NAMALWA (cell line): ENCODE measurements at regions not wholly inside any gene's neighbourhood (a gene's known extent, or its start where the extent isn't known, plus 50 kb on each side); places are given as distances from the start of the nearest gene placed in this dataset.
"Not testable (repeated sequence)": the region's sequence is repeated elsewhere in the genome, so short reads cannot be mapped to it uniquely, and the experiment has no call there.

Experiments
- DNase-seq: peaks from one replicate; pipeline ENCODE4 v3.0.0-alpha.2; 2015; ENCODE audit warnings: low spot score

DNA sequence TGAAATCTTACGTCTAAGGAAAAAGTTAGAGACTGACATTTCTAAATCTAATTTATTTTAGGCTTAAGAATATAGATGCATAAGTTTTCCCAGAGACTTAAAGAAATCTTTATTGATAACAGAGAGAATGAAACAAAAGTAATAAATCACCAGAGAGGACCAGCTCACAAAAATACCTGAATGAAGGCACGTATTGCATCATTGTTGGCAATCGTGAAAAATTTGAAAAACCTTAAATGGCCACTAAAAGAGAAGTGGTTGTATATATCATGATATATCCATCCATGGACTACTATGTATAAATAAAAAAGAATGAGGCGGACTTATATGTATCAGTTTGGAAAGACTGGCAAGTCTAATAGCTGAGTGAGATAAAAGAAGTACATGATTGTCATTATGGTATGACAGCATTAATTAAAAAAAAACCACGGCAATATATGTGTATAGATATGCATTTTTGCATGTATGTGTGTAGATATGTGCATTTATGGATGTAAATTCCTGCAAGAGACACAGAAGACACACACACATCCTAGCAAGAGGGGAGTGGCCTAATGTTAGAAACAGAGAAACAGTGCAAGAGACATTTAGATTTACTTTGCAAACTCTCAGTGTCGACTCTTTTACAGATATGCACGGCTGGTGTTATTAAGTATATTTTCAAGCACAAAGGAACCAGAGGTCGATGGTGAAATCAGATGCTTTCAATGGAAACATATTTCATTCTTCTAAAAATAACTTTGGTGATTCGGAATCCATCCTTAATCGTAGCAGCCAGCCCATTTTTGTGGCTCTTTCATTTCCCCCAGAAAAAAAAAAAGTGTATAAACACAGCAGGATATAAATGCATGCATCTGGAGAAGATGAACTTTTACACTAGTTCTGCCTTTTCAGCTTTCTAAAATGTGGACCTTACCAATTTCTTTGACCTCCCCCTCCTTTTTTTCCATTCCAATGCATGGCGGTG, 156.1 kb upstream of the SALL4 start:
- DNase-seq, result no peak

DNA sequence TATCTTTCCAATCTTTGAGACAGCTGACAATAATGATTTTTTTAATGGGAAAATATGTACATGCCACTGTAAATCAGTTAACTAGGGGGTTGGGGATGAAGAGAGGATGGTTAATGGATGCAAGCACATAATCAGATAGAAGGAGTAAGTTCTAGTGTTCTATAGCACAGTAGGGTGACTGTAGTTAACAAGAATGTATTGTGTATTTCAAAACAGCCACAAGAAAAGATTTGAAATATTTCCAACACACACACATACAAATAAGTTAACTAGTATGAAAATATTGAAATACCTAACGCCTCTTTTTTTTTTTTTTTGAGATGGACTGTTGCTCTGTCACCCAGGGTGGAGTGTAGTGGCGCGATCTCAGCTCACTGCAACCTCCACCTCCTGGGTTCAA, 153.4 kb upstream of the SALL4 start:
- no peak for DNase-seq

DNA sequence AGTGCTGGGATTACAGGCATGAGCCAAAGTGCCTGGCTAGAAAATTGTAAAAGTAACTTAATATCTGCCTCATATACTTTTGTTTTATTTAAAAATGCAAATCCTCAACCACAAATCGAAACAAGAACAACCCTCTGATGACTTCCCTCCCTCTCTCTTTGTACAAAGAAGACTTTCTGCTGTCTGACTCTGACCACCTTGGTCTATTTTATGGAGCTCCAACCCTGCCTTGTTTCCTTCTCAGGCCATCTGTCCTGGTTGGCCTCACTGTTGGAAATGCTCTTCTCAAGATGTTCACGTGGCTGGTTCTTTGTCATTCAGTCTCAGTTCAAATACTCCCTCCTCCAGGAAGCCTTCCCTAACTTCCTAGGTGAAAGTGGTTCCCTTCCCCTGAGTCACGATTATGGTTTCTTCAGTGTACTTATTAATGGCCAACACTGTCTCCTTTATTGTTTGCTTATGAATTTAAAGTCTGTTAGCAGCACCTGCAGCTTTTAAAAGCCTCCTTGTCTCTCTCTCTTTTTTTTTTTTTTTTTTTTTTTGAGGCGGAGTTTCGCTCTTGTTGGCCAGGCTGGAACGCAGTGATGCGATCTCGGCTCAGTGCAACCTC, 151.5 kb upstream of the SALL4 start:
- peak; percentile 15 for DNase-seq

DNA sequence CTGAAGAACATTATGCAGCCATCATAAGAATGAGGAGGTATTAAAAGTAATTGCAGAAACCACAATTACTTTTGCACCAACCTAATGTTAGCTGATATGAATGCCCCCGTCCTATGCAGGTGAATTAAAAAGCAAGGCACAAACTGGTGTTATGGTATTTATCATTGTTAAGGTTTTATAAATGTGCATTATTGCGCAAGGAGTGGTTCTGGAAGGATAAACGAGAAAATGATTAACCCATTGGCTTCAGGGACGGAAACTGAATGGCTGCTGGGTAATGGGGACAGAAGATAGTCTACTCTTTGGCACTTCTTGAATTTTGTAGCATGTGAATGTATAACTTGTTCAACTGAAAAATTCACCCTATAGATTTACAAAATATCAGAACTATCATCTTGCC, 148.6 kb upstream of the SALL4 start:
- DNase-seq, result no peak

DNA sequence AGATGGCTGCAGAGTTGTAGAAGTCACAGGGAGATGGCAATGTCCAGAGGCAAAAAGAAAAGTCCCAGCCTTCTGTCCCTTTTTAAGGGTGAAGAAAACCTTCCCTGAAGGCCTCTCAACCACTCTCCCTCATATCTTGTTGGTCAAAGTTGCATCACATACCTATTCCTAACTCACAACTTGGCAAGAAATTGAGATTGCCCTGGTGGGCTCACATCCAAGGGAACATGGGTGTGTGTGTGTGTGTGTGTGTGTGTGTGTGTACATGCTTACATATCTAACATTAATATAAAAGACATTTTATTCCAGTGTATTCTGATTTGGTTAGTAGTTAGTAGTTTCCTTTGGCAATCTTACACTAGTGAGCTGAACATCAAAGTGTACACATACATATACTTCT, 144.3 kb upstream of the SALL4 start:
- no peak for DNase-seq

DNA sequence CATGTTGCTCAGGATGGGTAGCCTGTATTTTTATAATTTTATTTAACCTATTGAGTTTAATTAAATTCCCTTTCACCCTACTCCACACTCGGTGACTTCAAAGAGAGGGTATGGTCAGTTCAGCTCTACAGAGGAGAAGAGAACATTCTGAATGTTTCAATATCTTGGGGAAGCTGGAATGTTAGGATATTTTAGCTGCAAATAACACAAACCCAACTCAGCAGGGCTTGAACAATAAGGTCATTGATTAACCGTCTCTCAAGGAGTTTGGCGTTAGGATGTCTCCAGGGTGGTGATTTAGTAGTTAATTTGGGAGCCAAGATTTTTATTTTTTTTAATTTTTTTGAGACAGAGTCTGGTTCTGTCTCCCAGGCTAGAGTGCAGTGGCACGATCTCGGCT, 143.6 kb upstream of the SALL4 start:
- no peak for DNase-seq

DNA sequence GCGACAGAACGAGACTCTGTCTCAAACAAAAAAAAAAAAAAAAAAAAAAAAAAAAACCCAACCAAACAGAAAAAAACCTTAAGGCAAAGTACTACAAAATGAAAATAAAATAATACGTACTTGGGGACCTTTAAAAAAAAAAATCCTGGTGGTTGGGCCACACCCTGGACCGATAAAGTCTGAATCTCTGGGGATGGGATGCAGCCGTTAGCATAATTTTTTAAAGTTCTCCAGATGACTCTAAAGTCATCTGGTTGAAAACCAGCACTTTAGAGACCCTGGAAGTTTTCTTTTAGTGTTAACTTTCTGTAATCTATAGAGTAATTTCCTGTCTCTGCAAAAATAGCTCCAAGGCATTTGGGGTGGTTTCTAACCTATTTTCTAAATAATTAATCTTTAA, 142.9 kb upstream of the SALL4 start:
- DNase-seq, result no peak

DNA sequence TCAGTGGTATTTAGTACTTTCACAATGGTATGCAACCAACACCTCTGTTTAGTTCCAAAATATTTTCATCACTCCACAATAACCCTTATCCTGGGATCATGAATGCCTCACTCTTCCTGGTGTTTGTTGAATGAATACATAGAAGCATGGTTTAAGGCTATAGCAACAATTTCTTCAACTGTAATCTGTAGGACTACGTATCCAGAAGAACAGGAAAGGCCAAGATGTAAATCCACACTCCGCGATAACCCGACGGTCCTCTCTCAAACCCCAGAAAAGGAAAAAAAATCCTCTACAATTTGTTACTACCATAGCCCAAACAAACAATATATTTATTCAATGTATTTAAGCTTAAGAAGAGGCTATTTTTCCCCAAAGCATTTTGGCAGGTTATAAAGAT, 141.4 kb upstream of the SALL4 start:
- no peak for DNase-seq

DNA sequence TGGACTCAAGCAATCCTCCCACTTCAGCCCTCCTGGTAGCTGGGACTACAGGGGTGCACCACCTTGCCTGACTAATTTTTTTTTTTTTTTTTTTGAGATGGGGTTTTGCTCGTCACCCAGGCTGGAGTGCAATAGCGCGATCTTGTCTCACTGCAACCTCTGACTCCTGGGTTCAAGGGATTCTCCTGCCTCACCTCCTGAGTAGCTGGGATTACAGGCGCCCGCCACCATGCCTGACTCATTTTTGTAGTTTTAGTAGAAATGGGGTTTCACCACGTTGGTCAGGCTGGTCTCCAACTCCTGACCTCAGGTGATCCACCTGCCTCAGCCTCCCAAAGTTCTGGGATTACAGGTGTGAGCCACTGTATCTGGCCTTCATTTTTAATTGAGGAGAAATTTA, 141.0 kb upstream of the SALL4 start:
- not testable (repeated sequence) for DNase-seq

DNA sequence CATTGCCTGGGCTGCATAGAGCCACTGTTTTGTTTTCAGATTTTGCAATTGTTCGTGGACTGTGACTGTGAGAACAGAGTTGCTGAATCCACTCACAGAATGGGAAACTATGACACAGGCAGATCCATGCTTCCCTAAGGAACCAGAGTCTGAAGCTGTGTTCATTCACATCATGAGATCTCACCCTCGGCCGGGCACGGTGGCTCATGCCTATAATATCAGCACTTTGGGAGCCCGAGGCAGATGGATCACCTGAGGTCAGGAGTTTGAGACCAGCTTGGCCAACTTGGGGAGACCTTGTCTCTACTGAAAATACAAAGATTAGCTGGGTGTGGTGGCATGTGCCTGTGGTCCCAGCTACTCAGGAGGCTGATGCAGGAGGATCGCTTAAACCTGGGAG, 139.2 kb upstream of the SALL4 start:
- DNase-seq, result no peak

DNA sequence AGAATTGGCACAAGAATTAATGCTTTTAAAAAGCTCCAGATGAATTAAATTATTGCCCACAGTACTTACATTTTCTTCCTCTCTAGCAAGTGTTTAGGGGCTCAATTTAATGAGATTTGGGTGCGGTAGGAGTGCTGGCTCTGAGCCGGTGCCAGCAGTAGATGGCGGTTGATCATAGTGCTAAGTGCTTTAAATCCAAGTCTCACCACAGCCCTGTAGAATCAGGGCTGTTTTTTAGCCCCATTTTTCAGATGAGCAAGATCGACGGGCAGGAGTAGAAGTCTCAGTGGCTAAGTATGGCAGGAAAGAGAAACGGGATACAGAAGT, 136.9 kb upstream of the SALL4 start:
- no peak for DNase-seq

DNA sequence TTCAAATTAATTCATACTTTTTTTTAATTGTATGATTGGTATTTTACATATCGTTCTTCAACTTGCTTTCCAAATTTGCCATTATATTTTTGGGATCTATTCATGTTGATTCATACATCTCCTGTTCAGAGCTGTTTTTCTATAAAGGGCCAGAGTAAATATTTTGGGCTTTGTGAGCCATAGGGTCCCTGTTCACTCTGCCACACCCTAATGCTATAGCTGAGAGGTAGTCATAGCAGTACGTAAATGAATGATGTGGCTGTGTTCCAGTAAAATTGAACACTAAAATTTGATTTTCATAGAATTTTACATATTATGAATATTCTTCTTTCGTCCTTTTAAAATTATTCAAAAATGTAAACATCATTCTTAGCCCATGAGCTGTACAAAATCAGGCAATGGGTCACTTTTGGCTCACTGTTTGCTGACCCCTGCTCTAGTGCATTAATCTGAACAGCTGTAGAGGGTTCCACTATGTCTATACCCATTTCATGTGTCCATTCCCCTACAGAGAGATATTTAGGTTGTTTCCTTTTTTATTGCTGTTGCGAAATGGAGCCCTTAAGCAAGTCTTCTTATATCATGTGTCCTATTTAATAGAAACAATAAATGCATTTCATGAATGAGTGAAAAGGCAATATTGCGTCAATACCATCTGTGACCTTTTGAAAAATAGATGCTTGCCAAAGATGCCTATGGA, 136.4 kb upstream of the SALL4 start:
- no peak for DNase-seq

DNA sequence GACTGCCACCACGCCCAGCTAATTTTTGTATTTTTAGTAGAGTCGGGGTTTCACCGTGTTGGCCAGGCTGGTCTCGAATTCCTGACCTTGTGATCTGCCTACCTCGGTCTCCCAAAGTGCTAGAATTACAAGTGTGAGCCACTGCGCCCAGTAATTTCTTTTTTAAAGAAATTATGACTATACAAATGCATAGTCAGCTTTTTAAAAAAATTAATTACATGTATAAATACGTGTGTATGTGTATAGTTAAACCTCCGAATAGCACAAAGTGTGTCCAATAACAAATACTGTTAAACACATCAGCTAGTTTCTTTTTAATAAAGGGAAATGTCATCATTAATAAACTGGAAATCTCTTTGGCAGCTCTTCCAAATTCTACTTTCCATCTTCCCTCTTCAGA, 135.5 kb upstream of the SALL4 start:
- no peak for DNase-seq

DNA sequence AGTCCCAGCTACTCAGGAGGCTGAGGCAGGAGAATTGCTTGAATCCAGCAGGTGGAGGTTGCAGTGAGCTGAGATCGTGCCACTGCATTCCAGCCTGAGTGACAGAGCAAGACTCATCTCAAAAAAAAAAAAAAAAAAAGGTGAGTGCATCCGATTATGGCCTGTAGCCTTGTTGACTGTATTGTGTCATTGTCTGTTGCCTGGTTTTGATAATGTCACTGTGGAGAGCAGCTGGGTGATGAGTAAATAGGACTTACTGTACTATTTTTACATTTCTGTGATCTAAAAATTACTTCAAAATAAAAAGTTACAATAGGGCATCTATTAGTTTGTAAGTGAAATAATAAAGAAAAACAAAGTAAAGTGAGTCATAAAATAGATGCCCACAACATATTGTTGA, 134.1 kb upstream of the SALL4 start:
- DNase-seq, result no peak

DNA sequence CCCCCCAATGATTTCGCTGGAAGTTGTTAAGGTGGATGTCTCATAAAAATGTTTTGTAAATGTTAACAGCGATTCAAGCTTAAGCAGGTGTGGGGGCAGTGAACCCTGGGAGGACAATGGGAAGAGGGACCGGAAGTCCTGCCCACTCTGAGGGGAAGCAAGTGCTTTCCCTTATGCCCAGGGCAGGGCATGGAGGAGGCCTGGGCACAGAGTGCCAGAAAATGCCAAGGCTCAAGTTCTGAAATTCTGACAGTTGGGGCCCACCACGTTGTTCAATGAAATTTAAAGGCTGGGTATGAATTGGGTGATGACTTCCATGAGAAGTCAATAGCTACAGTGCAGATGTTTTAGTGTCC, 132.7 kb upstream of the SALL4 start:
- DNase-seq, result no peak

DNA sequence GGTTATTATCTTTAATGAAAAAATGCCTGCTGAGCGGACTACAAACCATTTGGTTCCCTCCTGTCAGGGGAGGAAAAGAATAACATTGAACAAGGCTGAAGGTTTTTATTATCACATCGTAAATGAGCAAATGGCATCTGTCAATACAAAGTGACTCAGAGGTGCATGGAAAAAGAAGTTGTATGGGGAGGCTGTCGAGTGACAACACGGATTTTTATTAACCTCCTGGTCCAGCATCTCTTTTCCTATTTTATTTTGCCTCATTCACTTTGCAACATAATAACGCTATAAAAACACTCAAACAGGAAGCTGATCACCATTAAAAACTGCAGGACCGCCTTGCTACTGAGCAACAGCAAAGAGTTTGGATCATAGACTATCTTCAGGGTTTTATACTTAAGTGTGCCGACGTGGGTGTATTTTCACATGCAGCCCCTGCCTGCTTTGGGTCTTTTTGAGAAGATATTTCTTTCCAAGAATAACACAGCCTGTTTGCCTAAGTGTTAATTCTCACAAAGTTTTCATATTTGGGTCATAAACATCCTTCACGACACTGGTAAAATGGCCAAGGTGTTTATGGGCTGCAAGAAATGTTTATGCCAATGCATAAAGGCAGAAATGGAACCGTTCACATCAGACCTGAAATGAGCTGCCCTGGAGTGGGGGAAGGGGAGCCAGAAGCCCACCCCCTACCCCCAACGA, 132.1 kb upstream of the SALL4 start:
- DNase-seq, result no peak

DNA sequence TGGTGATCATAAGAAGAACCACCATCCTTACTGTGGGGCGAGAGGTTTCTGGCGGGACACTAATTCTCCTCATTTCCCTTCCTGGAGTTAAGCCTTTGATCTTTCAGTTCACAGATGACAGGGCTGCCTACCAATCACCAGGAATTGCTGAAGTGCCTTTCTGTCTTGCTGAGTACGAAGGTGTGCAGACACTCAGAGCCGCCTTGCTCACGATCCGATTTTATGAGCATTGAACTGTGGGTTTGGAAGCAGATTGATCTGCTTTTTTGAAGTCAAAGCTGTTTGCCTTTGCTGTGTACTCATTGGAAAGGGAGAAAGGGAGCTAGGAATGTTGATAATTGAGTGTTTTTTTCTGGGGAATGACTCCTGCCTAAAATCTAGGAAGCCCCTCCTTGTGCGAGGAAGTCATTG, 129.1 kb upstream of the SALL4 start:
- no peak for DNase-seq

DNA sequence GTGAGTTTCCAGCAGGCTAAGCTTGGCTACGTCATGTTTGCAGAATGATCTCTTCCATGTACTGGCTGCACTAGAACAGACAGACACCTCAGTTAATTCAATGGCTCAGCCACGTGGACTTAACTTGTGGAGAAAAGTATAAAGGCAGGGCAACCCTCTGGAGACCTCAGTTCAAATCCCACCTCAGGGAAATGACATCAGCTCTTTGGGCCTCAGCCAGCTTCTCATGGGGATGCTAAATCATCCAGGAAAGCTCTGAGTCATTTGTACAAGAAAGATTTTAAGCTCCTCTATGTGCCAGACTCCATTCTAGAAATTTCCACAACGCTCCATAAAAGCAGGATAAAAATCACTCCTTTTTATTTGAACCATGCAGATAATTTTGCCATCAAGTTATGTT, 128.5 kb upstream of the SALL4 start:
- DNase-seq, result no peak

DNA sequence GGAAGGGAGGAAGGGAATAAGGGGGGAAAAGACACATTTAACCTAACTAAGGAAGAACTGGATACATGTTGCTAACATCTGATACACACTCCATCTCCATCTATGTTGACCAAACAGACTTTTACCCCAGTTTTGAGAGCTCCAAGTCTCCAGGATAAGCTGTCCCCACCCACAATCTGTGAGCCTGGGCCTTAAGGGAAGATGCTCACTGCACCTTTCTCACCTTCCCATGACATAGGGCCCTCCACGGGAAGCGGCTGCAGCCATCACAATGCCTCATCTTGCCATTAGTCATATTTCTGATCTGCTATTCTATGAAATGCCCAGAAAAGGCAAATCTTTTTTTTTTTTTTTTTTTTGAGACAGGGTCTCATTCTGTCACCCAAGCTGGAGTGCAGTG, 126.6 kb upstream of the SALL4 start:
- no peak for DNase-seq

DNA sequence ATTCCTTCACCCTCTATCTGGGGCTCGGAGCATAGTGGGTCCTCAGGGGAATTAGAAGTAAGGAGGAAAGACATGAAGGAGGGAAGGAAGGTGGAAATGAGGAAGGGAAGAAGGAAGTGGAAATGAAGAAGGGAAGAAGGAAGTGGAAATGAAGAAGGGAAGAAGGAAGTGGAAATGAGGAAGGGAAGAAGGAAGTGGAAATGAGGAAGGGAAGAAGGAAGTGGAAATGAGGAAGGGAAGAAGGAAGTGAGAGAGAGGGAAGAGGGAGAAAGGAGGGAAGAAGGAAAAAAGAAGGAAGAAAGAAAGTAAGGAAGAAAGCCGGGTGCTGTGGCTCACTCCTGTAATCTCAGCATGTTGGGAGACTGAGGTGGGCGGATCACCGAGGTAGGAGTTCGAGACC, 125.6 kb upstream of the SALL4 start:
- not testable (repeated sequence) for DNase-seq

DNA sequence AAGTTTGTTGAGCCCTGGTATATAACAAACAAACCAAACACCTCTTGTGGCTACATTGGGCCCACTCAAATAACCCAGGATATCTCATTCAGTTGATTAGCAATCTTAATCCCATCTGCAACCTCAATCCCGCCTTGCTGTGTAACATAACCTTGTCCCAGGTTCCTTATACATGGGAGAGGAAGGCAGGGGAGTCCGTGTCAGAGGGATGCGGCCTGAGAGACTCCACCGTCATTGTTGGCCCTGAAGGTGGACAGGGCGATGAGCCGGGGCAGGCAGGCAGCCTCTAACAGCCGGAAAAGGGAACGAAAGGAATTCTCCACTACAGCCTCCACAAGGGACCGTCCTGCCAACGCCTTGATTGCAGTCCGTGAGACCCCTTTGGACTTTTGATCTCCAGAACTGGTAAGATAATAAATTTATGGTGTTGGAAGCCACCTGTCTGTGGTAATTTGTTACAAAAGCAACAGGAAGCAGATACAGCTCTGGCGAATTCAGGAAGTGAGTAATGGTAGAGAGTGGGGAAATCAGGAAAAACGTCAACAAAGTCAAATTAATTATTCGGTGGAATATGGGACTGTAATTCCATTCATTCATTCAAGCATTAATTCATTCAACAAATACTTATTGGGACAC, 124.5 kb upstream of the SALL4 start:
- DNase-seq, result no peak

DNA sequence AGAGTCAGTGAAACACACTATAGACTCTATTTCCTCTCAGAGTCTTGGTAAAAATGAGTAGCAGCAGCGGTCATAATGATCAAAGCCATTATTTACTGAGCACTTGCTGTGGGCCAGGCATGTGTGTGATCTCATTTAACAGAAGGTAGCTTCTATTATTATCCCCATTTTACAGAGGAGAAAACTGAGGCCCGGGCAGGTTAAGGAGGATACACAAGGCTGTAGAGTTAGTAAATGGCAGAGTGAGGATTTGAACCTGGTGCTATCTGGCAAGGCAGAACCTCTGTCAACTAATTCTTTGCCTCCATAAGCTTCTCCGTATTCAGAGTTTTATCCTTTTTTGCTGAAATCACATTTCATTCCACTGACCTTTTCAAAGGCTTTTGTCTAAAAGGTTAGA, 122.2 kb upstream of the SALL4 start:
- no peak for DNase-seq
